ENCODE measurements at regions not wholly inside any gene's neighbourhood (a gene's known extent, or its start where the extent isn't known, plus 50 kb on each side); places are given as distances from the start of the nearest gene placed in this dataset.

GRCh38 chr18:37922162-37922561 is 356.6 kb upstream of the CELF4 start:
- ChIA-PET POLR2A (no interaction called here), CTCF (no interaction called here)
- dilution Hi-C loops (cut with MboI; ENCODE audit: extremely low pct_ligation_motif_present, low sequenced_read_pairs) (no loop called here), intact Hi-C loops (cut with micrococcal nuclease) (no loop called here)
- Histone ChIP-seq H3K9me1 (replicated peaks; ENCODE audit: control insufficient read depth, extremely low read depth, insufficient read depth, low read length) (no peaks in the 10 kb centered on the region), H3K4me3 (replicated peaks in 1 of 3; ENCODE audit: insufficient read depth in 1 of 3, low read depth in 1 of 3, low read length in 3 of 3) (no peak overlapping the region), H3K4me1 (ENCODE audit: control insufficient read depth, extremely low read depth, insufficient read depth, low read length) (no peaks in the 10 kb centered on the region), H3K9me3 (replicated peaks; ENCODE audit: control insufficient read depth, insufficient read depth, low read length) (no peaks in the 10 kb centered on the region), H2AFZ (ENCODE audit: low read depth, low read length) (no peak overlapping the region), H3K79me2 (ENCODE audit: control insufficient read depth, insufficient read depth, low read length) (no peaks in the 10 kb centered on the region), H3K9ac (replicated peaks; ENCODE audit: extremely low read depth, insufficient read depth, low read length) (no peak overlapping the region), H3K4me2 (ENCODE audit: insufficient read depth, low read length) (no peak overlapping the region), H4K20me1 (replicated peaks; ENCODE audit: control insufficient read depth, extremely low read depth, insufficient read depth, low read length) (no peaks in the 10 kb centered on the region), H3K27me3 (ENCODE audit: control insufficient read depth in 2 of 2, insufficient read depth in 2 of 2, low read length in 2 of 2) (no peaks in the 10 kb centered on the region), H3K36me3 (ENCODE audit: control insufficient read depth in 2 of 2, extremely low read depth in 1 of 2, insufficient read depth in 2 of 2, low read length in 2 of 2) (no peaks in the 10 kb centered on the region), H3K27ac (ENCODE audit: insufficient read depth, low read depth, low read length) (no peak overlapping the region)
- FAIRE-seq: no peak
- TF ChIP-seq JUN (IDR thresholded peaks at IDR 0.05; ENCODE audit: borderline replicate concordance, insufficient read depth, insufficient read length, low read depth) (no peak), POLR2A (IDR thresholded peaks at IDR 0.05; ENCODE audit: low read depth, low read length) (no peak), POLR2AphosphoS5 (IDR thresholded peaks at IDR 0.05; ENCODE audit: insufficient read depth, low read depth, low read length) (no peak), FOS (IDR thresholded peaks at IDR 0.05; ENCODE audit: borderline replicate concordance, insufficient read depth, low read length) (no peak), EZH2 (IDR thresholded peaks at IDR 0.05; ENCODE audit: borderline replicate concordance, low read depth, low read length, severe bottlenecking) (no peak), GATA2 (IDR thresholded peaks at IDR 0.05; ENCODE audit: insufficient read depth, insufficient read length, low read depth, low read length) (no peak), MYC (IDR thresholded peaks at IDR 0.05; ENCODE audit: low read depth, low read length) (no peak), MAX (IDR thresholded peaks at IDR 0.05; ENCODE audit: insufficient read depth, insufficient read length) (no peak), CTCF (IDR thresholded peaks at IDR 0.05; ENCODE audit: extremely low read depth in 1 of 2, insufficient read depth in 1 of 2, low read depth in 1 of 2, low read length in 2 of 2) (no peak)
- no TSS peak for BruUV-seq (replicated peaks)
- no peak for DNase-seq (ENCODE audit: low read depth, low spot score)

Measured in endothelial cell of umbilical vein (primary cell).